ENCODE measurements at regions not wholly inside any gene's neighbourhood (a gene's known extent, or its start where the extent isn't known, plus 50 kb on each side); places are given as distances from the start of the nearest gene placed in this dataset.

- no peak for DNase-seq
These were observed 385.7 kb upstream of the RGMA start for GRCh38 chr15:93474728-93475127.

GRCh38 chr15:93469994-93470393 lies 381.0 kb upstream of the RGMA start:
- DNase-seq, result no peak

DNA sequence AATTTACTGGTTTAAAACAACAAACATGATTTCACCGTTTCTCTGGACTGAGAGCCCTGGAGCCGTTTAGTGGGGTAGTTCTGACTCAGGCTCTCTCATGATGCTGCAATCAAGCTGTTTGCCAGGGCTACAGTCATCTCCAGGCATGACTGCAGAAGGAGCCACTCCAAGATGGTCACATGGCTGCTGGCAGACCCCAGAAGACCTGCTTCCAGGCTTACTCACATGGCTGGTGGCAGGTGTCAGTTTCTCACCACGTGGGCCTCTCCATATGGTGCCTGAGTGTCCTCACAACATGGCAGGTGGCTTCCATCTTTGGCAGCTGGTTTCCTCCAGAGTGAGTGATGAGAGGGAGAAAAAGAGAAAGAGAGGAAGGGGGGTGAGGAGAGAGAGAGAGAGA lies 378.3 kb upstream of the RGMA start:
- DNase-seq, result peak; percentile 96

DNA sequence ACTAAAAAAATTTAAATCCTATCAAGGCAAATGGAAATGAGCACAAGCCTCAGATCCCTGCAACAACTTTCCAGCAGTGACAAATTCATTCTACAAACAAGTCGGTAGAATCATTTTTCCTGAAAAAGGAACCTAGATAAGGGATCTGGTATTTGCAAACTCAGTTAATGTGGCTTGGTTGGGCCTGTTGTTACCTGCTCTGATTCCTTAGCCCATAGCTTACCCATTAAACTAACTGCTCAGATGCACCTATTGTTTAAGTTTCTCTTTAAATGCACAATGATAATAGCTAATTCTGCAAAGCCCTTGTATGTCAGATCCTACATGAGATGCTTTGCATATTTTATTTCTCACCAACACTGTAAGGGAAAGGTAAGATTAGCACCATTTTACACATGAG lies 377.4 kb upstream of the RGMA start:
- DNase-seq, result no peak

DNA sequence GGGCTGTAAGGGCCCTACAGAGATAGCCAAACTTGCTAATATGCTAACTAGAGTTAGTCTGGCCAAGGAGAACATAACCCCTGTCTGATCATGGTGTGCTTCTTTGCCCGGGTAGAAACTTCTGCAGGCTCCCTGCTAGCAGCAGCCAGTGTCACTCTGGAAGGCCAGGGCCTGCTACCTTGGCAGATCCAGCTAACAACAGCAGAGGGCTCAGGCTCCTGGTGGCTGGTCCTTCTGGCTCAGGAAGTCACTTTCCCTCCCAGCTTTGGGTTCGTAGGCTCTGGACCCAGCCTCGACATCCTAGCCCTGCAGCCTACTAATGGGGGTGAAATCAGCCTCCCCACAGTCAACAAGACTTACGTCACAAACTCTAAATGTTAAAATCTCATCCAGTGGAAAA lies 373.7 kb upstream of the RGMA start:
- no peak for DNase-seq

DNA sequence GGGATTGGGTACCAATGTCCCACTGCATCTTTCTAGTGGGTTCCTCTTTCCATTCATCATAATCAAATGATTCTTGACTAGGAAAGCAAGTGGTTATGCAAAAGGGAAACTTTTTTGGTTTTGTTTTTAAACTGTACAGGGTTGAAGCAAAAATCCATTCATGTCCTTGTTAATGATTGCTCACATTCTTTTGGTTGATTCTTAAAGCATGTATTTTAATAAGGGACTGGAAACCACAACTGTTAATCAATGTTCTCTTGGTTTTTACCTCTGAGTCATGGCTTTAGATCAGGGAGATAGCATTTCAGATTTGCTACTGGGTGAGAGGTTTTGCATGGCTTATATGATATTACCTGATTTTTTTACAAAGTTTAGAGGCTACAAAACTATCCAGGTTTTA lies 371.7 kb upstream of the RGMA start:
- DNase-seq, result no peak

DNA sequence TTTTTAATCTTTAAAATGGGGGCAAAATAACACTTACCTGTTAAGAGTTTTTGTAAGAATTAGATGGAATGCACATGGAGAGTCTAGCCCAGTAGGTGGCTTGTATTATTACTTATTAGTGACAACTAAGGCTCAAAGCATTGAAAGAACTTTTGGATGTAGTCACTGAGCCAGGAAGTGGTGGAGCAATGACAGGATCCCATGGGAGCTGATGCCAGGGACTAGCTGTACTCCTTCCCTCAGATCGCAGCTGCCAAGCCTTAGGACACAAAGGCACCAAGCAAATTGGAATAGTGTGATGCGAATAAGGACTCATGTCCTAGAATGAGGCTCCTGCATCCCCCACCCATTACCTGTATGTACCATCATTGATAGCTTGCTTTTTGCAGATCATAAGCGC lies 370.4 kb upstream of the RGMA start:
- DNase-seq, result no peak

DNA sequence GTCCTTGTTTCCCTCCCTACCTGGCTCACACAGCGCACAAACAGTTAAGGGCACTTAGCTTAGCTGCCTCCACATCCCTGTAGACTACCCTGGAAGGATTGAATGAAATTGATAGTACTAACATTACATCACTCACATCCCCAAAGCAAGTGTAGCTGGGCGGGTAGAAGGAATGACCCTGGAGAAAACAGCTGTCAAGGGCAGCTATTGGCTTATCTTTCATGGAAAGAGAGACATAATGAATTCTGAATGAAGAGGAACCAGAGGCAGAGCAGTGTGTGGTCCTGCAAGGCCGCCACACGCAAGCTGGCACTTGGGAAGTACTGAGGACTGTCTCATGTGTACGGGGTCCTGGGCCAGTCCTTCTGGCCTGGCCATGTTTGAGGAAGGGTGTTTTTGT lies 369.6 kb upstream of the RGMA start:
- no peak for DNase-seq

- DNase-seq, result no peak
These were observed 365.8 kb upstream of the RGMA start for GRCh38 chr15:93454788-93455187.

- no peak for DNase-seq
These were observed 363.7 kb upstream of the RGMA start for GRCh38 chr15:93452537-93453211.

DNA sequence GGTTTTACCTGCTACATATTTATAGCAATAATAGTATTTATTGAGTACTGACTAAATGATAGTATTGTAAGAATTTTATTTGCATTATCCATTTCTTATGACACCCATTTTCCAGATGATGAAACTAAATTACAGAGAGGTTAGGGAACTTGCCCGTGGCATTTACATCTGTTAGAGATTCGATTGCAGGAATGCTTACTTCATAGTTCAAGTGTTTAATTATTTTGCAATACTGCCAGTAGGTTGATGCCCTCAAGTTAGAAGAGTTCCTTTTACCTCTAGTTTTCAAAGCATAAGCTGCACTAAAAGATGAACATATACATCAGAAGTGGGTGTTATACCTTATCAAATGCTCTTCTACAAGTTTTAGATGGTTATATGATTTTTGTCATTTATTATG lies 362.8 kb upstream of the RGMA start:
- no peak for DNase-seq

DNA sequence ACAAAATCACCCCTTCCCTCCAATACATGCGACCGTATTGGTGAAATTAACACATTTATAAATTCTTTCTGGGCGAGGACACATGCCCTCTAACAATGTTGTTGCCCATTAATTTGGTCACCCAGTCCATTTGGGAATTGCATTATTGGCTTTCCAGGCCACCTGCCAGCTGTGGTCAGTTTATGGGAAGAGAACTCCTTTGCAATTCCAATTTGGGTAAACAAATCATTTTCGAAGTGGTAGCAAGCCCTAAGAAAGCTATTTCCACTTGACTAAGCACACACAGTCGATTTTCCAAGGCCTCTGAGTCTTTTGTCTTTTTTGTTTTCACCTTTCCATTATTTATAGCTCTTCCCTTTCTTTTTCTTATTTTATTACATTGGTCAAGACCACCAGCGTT lies 362.3 kb upstream of the RGMA start:
- no peak for DNase-seq

GRCh38 chr15:93449798-93450197 lies 360.8 kb upstream of the RGMA start:
- DNase-seq, result no peak

- no peak for DNase-seq
These were observed 349.3 kb upstream of the RGMA start for GRCh38 chr15:93438310-93438709.

DNA sequence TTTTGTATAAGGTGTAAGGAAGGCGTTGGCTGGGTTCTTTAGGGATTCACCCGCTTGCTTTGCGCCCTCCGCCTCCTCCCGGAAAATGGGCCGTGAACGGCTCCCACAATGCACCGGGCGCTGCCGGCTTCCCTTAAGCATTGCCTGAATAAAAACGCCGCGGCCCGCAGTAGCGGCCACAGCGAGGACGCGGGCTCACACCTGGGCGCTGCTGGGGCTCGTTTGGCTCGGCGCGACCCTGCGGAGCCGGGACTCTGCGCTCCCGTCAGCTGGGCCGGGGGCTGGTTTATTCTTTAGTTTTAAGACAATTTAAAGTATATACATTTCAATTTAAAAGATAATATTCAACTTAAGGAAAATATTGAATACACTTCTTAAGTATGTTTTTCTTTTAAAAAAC lies 343.5 kb upstream of the RGMA start:
- DNase-seq, result no peak

GRCh38 chr15:93428807-93429351 lies 339.9 kb upstream of the RGMA start:
- DNase-seq, result no peak

DNA sequence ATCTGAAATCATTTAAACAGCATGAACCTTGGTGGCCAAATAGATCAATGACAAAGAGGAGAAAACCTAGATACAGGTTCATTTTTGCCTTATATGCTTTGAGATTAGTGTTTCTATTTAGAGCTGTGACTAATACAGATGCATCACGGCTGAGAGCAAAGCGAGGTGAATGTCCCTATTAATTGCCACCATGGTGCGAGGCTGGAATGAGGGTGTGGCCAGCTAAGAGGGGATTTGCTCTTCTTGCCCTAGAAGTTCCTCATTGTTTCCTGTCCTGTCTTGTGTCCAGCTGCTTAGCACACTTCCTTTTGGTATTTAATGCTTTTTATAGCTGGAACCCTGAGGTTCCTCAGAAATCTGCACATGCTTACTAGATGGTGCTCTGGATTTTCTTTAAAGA lies 339.1 kb upstream of the RGMA start:
- no peak for DNase-seq

DNA sequence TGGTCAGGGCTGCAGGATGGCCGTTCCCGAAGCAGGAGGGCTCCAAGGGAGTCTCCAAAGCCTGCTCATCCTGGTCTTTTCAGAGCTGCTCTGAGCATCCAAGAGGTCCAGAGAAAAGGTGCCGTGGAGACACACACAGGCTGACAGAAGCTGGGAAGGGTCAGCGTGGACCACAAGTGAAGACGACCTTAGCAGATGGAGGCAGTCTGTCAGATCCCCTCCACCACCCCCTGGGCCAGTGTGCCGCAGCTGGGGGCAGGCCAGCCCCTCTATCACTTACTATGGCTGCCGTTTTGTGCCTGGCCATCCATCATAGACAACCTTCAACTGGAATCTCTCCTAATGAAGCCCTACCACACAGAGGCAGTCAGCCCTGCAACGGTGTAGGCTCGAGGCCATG lies 335.1 kb upstream of the RGMA start:
- no peak for DNase-seq

DNA sequence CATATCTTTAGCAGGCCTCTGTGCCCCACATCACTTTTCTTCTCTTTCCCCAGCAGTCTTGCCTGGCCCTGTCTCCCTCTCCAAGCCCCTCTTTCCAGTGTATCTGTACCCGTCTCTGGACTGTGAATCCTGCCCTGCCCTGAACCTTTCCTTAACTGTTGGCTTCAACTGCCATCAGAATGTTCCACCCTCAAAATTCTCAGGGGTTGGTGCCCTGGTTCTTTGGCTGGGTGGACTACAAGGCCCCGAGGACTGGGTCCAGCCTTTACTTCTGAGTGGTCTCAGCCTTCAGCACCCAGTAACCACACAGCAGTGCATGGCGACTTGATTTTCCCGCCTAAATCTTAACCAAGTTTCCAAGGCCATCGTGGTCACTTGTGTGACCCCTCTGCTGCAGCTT lies 333.5 kb upstream of the RGMA start:
- DNase-seq, result no peak

DNA sequence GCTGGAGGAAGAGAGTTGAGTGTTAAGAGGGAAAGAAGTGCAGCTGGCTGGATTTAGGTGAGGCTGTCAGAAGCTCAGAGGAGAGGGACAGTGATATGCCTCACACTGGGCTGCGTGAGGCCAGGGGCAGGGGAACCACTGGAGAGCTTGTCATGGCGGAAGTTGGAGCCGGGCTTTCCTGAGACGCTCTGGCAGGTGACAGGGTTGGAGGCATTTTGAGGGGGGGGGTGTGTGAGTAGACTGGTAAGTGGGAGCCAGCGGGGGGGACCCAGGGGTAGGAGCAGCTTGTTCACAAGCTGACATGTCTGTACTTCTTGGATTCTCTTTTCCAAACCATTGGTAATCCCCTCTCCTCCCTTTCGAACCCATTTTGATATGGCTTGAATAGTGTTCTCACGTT lies 331.5 kb upstream of the RGMA start:
- no peak for DNase-seq

DNA sequence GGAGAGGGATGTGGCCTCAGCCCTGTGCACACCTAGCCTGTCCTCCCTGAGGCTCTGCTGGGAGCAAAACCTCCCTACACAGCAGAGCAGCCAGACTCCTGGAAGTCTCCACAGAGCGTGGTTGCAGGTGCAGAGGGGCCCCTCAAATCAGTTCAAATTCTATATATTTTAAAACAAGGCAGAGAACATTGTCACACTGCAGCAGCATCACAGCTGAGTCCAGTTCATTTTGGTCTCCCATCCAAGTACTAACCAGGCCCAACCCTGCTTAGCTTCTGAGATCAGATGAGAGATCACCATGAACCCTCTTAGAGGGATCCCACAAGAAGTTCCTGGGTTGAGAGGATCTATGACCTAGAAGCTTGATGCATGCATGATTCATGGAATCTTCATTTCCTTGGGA lies 331.0 kb upstream of the RGMA start:
- no peak for DNase-seq

DNA sequence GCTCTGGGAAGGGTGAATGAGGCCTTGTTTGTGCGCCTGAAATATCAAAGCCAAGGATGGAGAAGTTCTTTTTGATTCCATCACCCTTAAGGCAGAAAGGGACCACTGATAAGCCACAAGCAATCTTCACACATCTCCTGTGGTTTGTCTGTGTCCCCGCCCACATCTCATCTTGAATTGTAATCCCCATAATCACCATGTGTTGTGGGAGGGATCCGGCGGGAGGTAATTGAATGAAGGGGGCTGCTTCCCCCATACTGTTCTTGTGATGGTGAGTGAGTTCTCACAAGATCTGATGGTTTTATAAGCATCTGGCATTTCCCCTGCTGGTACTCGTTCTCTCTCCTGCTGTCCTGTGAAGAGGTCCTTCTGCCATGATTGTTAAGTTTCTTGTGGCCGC lies 329.6 kb upstream of the RGMA start:
- DNase-seq, result no peak

GRCh38 chr15:93417631-93418030 lies 328.6 kb upstream of the RGMA start:
- no peak for DNase-seq

- DNase-seq, result no peak
These were observed 328.1 kb upstream of the RGMA start for GRCh38 chr15:93417156-93417555.

GRCh38 chr15:93415576-93415975 lies 326.6 kb upstream of the RGMA start:
- DNase-seq, result no peak

Measured in NCI-H2171 (cell line).